ENCODE measurements at regions not wholly inside any gene's neighbourhood (a gene's known extent, or its start where the extent isn't known, plus 50 kb on each side); places are given as distances from the start of the nearest gene placed in this dataset.

- TF ChIP-seq USF2 (IDR thresholded peaks at IDR 0.05; ENCODE audit: borderline replicate concordance, low read depth, low read length) (no peak), TCF3 (IDR thresholded peaks at IDR 0.05; ENCODE audit: borderline replicate concordance, insufficient read depth, low read depth, low read length) (no peak), SMC3 (IDR thresholded peaks at IDR 0.05; ENCODE audit: borderline replicate concordance, low read length) (no peak), NBN (IDR thresholded peaks at IDR 0.05) (peak; percentile 55; the same call in 1 of the 2 replicates), SMAD5 (IDR thresholded peaks at IDR 0.05; ENCODE audit: low read depth) (no peak), STAT3 (IDR thresholded peaks at IDR 0.05; ENCODE audit: low read depth, low read length) (no peak), PAX5 (IDR thresholded peaks at IDR 0.05; ENCODE audit: borderline replicate concordance, low read depth, low read length) (peak; percentile 36; the same call in 1 of the 2 replicates), PAX8 (IDR thresholded peaks at IDR 0.05) (no peak), RB1 (IDR thresholded peaks at IDR 0.05; ENCODE audit: borderline replicate concordance) (no peak), IRF5 (IDR thresholded peaks at IDR 0.05; ENCODE audit: borderline replicate concordance) (no peak)
Measured at GRCh38 chr12:124457287-124458219, 109.9 kb downstream of the NCOR2 start (continued).

All from GM12878 (cell line).